NCI-H748 (cell line): ENCODE measurements at regions not wholly inside any gene's neighbourhood (a gene's known extent, or its start where the extent isn't known, plus 50 kb on each side); places are given as distances from the start of the nearest gene placed in this dataset.

ENCODE experiments used
- DNase-seq: peaks from one replicate; lab custom pipeline; 2025; ENCODE audit not compliant: unreplicated experiment; lab: John Stamatoyannopoulos, UW

DNA sequence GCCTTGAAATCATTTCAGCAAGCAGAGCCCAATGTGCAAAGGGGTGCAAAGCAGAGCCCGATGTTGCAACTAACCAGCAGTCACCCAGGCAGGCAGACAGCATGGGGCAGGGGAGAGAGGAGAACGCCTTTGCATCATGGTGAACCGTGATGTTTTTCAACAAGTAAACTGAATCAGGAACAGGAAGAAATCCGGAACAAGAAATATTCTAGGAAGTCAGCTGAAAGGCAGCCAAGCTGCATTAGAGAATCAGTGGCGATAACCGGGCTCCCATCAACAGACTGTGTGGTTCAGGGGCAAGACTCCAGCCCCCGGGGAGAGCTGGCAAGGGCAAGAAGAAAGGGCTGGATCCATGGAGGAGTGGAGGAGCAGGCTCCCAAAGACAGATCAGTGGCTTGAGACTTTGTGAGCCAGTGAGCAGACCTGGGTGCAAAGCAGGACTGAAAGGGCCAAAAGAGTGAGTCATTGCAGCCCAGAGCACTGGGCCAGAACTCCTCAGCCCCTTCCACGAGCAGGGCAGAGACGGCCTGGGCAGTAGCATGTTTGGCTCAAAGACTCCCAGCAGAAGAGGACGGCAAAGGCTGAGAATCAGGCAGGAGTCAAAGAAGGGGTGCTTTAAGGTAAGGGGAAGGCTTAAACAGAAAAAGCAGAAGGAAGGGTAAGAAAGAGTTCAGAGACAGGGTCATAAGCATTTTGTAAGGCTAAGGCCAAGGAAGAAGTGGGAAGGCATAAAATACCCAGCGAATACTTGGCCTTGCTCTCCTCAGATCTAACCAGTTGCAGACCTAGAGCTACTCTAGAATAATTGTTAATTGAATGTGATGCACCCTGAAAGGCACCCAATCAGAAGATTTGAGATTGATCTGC, 155.0 kb downstream of the SETD4 start:
- DNase-seq, result no peak

DNA sequence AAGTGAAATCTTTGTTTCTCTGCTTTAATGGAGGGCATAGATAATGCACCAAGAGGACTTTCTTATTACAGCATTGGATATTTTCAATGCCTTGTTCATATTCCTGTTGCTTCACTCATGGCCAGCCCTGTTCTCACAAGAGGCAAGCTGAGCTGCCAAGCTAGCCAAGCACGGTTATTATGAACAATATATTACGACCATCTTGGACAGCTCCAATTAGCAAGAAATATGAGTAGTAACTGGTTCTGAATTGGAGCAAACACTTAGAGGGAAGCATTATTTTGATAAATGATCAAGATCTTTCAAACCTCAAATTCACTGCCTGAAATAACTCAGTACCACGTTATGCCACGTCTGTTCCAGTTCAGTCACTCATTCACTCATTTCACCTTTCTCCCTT, 159.8 kb downstream of the SETD4 start:
- DNase-seq, result no peak

DNA sequence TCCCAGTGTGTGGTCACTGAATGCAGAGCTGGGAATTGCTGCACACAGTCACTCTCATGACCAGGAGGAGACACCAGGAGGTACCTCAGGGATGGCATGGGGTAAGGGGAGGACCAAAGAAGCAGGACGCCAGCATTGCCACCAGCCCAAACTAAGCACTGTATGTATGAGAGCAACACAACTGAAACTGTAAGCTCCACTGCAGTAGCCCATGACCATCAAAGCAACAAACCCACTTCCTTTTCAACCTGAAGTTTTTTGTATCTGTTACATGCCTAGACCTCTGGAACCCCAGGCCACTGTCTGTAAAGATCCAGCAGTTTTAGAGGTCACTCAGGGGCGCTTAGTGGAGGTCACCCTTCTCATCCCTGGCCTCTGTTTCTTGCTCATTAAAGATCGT, 164.3 kb downstream of the SETD4 start:
- no peak for DNase-seq

DNA sequence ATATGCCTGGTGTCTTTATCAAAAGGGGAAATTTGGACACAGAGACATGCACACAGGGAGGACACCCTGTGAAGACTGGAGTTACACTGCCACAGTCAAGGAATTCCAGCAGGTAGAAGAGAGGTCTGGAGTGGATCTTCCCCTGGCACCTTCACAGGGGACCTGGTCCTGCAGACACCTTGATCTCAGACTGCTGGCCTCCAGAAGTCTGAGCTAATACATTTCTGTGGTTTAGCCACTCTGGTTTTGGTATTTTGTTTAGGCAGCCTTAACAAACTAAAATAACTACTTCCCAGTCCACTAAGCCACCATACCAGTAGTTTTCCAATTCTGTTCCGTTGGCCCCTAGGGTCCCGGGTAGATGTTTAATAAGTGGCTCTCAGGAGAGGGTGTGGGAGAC, 164.7 kb downstream of the SETD4 start:
- DNase-seq, result no peak

DNA sequence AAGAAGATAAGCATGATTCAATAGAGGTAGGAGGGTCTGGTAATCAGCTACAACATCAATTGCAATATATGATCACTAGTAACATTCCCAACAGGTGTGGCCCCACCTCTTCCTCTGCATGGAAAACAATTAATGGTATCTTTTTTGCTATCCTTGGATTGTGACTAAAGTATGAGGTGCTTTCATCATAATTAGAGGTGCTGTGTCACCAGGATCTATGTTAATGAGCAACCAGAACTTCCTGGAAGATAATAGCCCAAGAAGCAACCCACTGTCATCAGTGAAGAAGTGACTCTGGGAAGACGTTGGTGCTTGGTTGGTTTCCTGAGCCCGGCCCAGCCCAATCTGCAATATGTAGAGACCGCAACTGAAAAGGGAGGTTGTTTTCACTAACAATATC, 167.2 kb downstream of the SETD4 start:
- no peak for DNase-seq

DNA sequence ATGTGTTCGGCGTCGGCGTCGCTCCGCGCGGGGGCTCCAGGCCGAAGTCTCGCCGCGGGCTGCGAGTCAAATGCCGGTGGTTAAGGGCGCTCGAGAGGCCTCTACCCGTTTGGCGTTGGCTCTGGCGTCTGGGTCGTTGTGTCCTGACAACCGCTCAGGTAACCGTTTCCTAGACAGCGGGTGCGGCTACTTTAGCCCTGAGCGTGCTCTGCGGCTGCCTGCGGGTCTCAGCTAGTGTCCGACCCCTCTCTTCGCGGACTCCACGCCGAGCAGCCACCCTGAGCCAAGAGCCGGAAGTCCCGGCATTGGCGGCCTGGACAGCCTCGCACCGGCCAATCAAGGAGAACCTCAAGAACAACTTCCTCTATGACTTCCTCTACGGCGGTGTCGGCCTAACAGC, 173.4 kb downstream of the SETD4 start:
- no peak for DNase-seq

DNA sequence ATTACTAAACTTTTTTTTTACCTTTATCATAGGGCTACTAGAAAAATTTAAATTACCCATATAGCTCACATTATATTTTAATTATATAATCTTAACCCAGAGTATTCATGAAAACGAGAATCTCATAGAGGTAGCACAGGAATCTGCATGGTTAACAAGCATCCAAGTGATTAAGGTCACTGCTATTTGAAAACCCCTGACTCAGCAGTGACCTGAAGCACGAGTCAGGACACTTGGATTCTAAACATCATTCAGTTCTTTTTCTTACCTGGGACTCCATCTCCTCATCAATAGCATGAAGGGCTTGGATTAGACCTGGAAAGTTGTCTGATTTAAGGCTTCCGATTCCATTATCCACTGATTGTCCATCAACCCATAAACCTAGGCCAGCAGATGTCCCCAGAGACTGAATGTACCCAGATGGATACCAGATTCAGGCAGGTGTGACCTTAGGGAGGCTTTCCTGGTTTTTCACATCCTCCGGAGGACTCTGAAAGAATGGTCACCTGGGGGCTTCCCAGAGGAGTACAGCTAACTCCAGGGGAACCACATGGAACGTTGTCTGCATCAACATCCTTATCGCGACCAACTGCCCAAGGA, 174.3 kb downstream of the SETD4 start:
- DNase-seq, result no peak

DNA sequence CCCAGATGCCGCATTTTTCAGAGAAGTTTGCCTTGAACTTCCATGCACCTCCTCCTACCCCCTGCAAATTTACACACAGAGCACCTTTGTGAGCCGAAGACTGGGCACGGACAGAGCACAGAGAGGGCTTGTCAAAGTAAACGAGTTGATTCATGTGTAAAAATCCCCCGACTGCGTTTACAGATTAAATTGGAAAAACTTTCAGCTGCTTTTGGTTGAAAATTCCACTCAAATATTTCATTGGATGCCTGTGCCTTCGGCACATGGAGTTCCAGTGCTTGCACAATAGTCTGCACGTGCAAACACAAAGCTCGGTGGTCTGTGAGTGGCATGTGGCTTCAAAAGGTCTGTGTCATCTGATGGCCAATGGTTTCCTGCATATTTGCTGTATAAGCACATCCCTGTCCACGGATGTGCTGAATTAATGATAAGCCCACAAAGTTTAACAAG, 177.5 kb downstream of the SETD4 start:
- no peak for DNase-seq

DNA sequence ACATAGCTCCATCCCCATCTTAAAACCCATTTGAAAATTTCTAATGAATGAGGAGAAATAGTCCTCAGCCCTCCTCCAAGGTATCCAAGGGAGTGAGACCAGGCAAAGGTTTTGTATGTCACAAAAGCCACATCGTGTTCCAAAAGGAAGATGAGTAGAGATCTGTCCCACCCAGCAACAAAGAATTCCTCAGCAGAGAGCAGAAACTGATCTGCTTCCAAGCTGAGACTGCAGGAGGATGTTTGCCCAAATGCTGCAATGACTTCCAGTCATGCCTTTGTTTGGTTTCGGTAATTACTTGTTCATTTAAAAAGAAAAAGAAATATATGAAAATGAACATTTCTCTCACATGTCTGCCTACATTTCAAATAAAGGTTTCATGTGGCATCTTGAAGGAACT, 186.9 kb downstream of the SETD4 start:
- DNase-seq, result no peak

DNA sequence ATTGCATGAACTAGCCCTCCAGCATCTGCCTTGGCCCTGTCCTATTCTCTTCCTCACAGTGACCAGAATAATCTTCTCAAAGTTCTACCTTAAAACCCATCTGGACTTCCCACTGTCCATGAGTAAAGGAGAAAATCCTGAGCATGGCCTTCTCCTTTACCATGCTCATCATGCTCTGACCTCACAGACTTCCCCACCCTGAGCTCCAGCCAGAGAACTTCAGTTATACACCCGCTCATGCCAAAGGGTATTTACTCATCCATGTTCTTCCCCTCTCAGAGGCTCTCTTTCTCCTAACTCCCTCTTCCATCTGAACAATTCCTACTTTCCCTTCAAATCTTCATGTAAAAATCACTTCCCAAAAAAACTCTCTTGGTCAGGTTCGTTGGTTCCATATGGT, 188.4 kb downstream of the SETD4 start:
- DNase-seq, result no peak

DNA sequence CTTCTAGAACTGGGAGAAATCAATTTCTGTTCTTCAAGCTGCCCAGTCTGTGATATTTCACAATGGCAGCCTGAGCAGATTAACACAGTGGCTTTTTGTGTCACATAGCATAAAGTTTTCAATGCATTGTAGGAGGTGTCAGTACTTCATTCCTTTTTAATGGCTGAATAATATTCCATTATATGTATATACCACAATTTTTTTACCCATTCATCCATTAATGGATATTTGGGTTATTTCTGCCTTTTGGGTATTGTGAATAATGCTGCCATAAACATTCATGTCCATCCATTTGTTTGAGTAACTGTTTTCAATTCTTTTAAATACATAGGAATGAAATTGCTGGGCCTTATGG, 191.5 kb downstream of the SETD4 start:
- DNase-seq, result no peak

DNA sequence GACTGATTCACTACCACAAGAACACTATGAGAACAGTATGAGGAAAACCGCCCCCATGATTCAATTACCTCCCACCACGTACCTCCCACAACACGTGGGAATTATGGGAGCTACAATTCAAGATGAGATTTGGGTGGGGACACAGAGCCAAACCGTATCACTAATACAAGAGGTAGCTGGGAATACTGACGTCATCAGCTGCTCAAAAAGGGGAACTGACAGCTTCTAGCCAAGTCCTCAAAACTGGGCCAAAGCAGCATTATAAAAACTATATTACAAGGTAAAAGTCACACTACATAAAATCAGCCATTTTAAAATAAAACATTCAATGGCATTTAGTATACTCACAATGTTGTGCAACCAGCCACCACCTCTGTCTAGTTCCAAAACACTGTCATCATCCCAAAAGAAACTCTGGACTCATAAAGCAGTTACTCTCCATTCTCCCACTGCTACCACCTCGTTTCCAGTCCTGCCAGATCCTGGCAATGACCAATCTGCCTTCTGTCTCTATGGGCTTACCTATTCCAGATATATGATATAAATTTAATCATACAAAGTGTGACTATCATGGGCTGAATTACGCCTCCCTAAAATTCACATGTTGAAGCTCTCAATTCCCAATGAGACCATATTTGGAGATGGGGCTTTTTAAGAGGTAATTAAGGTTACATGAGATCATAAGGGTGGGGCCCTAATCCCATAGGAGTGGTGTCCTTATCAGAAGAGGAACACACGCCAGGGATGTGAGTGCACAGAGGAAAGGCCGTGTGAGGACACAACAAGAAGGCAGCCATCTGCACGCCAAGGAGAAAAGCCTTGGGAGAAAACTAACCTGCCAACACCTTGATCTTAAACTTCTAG, 192.1 kb downstream of the SETD4 start:
- DNase-seq, result no peak

DNA sequence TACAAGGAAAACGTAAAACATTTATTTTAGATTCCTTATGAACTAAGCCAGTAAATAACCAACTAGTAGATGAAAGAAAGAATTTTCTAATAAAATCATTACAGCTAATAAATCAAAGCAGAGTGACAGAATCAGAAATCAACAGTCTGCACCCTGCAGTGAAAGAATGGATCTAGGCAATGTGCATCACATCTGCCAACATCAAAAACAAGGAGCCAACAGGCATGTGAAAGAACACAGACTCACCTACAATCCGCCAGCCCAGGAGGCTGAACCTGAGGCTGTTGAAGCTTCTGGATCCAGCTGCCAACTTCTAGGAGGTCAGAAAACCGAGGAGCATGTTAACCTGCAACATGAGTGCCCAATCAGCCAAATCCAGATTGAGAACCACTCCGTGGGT, 196.3 kb downstream of the SETD4 start:
- no peak for DNase-seq

DNA sequence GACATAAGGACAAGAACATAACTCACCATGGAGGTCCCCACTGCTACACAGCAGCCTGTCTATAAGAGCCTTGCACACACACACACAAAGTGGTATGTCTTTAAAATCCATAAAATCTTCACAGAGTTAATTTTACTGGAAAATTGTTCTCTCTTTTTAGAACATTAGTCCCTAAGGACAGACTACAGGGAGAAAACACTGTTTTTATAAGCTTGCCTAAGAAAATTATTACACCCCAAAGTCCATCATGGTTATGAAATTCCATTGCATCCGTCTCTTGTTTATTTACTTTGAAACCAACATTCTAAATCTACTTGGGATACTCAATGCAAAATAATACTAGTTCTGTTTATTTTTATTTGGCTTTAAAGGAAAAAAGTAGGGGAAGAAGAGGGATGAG, 197.4 kb downstream of the SETD4 start:
- DNase-seq, result no peak

DNA sequence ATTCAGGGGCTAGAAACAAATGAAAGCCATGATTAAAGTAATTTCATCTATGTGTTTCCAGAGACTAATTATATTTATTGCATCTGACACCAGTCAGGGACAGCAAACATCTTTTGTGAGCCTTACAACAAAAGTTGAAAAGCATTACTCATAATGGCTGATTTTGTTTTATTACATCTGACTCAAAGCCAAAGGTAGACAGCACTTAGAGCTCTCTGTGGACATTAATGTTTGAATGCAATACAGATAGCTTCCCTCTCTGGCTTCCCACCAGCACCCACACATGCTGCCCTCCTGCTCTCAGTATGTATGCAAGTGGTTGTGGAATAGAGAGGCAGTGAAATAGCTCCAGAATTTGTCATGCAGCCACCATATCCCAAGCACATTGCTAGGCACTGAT, 198.7 kb downstream of the SETD4 start:
- peak; percentile 33 for DNase-seq

DNA sequence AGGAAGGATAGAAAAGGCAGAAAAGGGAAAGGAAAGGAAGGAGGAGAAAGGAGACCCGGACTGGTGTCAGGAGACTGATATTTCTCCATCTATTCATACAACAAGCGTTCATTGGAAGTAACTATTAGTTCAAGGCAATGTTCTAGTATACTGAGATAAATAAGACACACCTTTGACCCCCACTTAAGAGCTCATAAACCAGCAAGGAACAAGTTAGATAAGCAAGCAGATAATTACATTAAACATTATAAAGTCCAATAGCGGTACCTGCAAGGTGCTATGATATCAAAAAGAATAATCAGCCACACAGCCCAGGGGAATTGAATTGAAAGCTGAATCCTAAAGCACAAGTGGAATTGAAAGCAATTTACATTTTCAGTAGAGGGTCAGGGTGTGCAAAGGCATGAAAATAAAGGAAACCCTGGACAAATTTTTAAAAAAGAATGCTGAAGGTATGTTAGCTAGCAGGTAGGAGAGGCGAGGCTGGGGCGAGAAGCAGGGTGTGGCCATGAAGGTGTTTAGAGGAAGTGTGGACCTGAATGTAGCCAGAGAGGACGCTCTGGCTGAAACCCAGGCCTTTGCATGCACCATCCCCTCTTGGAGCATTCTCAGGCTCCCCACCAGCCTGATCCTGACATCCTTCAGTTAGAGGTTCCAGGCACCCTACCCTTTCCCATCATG, 200.0 kb downstream of the SETD4 start:
- no peak for DNase-seq

DNA sequence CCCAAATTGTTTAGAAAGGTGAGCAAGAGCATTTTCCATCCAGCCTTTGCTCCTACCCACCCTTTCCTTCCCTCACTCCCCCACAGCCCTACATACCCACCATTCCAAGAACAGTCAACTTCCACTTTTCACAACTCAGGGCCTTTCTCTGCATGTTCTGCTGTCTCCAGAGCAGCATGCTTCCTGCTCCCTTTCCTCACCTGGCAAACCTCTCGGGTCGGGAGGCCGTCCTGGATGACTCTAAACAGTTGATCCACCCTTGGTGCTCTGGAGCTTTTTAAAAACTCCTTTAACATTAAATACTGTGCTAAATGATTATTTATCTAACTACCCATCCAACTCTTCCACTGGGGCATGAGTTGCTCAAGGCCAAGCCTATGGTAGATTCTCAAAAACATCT, 200.6 kb downstream of the SETD4 start:
- no peak for DNase-seq

DNA sequence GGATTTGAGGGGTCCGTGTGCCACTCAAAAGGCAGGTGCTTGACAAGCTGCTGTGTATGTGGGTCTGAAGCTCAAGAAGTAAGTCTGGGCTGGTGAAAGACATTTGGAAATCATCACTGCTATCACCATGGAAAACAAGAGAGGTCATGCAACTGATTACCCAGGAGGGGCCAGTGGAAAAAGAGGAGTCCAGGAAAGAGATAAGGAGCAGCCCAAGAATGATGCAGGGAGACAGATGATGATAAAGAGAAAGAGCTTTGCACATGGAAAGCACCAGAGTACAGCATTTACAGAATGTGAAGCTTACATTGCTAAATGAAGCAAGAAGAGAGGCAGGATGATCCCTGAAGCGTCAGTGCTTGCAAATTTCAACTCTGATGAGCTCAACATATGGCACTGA, 203.2 kb downstream of the SETD4 start:
- DNase-seq, result no peak

DNA sequence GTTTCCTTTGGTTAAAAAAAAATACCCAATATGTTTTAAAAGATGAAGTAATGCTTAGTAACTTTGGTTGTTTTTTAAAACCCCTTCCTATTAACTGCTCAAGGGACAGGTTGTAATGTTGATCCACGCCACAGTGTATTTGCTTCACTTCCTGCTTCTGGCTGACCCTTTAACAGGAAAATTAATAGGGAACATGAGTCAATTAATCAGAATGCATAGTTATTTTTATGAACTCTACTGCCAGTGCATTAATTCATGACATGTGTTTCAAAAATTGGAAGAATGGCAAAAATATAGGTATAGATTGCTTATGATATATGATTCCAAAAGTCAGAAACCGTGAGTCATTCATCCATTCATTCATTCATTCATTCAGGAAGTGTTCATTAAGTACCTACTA, 204.8 kb downstream of the SETD4 start:
- DNase-seq, result no peak

DNA sequence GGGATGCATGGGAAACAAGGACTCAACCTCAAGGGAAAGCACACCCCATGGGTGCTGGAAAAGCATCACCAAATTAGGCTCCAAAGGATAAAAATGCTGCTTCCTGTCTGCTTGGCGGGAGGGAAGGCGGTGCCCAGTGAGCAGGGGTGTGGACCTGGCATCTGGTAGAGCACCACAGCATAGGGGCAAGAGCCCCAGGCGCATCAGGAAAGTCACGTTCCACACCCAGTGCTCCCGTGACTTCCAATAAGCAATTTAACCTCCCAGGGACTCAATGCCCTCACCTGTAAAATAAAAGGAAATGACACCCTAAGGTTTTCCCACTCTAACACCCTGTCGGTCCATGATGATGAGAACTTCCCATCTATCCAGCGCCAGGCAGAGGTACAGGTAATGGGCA, 206.0 kb downstream of the SETD4 start:
- DNase-seq, result no peak
